Breast epithelium (tissue), 3 donors: ENCODE measurements at regions not wholly inside any gene's neighbourhood (a gene's known extent, or its start where the extent isn't known, plus 50 kb on each side); places are given as distances from the start of the nearest gene placed in this dataset.

Experiments used
- CTCF ChIP-seq, 3 donors: fragments of 450-650 bp; IDR thresholded peaks; one replicate each; pipeline ENCODE4 v1.5.1; 2016 to 2017; ENCODE audit warnings: antibody characterized with exemption in 3 of 3, mild to moderate bottlenecking in 3 of 3, moderate library complexity in 3 of 3
- POLR2A ChIP-seq: fragments of 450-650 bp; IDR thresholded peaks from one replicate; pipeline ENCODE4 v1.6.1; 2016; ENCODE audit warnings: antibody characterized with exemption, mild to moderate bottlenecking, moderate library complexity

GRCh38 chr2:225793736-225794550, 394.4 kb downstream of the NYAP2 start:
- TF ChIP-seq CTCF (IDR thresholded peaks at IDR 0.05) (no peak), POLR2A (no peak)
